ENCODE measurements at regions not wholly inside any gene's neighbourhood (a gene's known extent, or its start where the extent isn't known, plus 50 kb on each side); places are given as distances from the start of the nearest gene placed in this dataset.
A peak's percentile ranks its signal among the peaks of the same experiment; 100 is the strongest.

DNA sequence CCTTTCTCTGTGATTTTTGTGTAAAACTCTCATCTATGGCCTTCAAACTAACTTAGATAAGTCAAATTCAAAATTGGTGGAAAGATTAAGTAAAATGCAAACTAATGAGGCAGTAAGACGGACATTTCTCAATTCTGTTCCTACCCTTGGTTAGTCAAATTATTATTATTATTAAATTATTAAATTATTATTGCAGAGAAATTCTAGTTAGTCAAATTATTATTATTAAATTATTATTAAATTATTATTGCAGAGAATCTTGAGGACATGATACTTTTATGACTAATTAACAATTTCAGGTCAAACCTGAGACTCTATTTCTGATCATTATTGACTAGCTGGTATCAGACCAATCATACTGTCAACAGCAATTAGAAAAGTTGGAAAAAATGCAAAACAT, 845.0 kb upstream of the NECTIN3 start:
- no peak for DNase-seq (ENCODE audit: low read depth in 2 of 2)

GRCh38 chr3:110227991-110228390, 843.6 kb upstream of the NECTIN3 start:
- no peak for DNase-seq (ENCODE audit: low read depth in 2 of 2)

- no peak for DNase-seq (ENCODE audit: low read depth in 2 of 2)
Observed at GRCh38 chr3:110234831-110235230, 836.8 kb upstream of the NECTIN3 start.

DNA sequence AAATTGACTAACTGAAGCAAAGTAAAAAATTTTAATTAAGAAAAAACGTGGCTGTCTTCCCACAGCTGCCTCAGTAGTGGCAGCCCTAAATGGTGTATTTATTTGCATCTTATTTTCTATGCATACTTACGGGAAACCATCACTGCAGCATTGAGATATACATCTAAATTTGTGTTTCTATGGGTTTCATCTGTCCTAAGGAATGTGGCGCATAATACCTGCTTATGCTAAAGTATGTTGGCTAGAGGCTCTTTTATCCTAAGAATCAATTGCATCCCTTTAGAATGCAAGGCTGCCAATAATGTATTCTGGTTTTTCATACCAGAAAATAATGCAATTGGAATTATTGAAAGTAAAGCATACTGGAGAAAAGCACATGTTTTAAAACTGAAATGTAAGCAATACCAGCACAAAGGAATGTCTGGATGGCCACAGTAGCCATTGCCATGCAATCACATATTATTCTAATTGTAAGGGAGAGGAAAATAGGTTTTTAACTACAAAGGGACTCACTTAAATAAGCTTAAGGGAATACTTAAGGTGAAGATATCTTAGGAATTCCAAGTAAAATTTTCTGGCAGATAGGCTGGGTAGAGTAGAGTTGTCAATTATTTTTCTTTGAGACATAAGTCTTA, 834.5 kb upstream of the NECTIN3 start:
- no peak for DNase-seq (ENCODE audit: low read depth in 2 of 2)

- DNase-seq (ENCODE audit: low read depth in 2 of 2) = no peak
Observed at GRCh38 chr3:110243081-110243480, 828.5 kb upstream of the NECTIN3 start.

DNA sequence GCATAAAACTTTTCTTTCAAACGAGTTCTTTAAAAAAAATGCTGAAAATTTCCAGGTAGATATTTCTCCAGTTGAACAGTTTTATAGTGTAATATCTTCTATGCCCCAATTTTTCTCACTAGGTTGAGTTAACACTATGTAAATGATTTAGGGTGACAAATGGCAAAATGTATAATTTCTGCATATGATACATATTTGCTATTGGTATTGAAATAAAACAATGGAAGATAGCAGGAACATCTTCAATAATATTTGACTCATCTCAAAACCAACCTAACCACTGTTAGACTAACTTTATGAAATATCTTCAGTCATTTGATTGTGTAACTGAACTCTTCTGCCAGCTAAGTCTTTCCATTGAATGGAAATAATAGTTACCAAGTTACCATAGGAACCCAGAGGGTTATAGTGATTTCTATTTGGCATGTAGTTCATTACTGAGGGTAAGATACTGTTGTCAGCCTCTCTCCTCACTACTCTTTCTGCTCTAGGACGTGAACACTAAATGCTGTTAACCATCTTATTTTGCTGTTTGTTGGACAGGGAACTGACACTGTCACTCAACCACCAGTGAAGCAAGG, 824.7 kb upstream of the NECTIN3 start:
- DNase-seq (ENCODE audit: low read depth in 2 of 2) = no peak

GRCh38 chr3:110248666-110249065, 823.0 kb upstream of the NECTIN3 start:
- DNase-seq (ENCODE audit: low read depth in 2 of 2) = no peak

DNA sequence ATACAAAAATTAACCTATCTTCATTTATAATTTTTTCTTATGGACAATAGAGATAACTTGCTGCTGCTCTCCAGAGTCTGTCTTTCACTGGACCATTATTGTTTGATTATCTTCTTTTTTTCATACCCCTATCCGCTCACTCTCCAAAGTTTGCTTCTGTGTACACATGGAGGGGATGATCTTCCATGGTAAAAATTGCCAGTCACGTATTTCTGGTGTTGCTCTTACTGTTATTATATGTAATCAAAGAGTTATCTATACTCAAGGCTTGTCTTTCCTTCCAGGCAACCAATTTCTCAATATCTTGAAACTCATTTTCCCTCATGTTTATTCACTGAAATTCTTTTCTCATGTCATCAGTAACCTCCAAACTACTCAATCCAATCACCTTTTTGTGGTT, 817.8 kb upstream of the NECTIN3 start:
- DNase-seq (ENCODE audit: low read depth in 2 of 2) = no peak

GRCh38 chr3:110254591-110254990, 817.0 kb upstream of the NECTIN3 start:
- no peak for DNase-seq (ENCODE audit: low read depth in 2 of 2)

DNA sequence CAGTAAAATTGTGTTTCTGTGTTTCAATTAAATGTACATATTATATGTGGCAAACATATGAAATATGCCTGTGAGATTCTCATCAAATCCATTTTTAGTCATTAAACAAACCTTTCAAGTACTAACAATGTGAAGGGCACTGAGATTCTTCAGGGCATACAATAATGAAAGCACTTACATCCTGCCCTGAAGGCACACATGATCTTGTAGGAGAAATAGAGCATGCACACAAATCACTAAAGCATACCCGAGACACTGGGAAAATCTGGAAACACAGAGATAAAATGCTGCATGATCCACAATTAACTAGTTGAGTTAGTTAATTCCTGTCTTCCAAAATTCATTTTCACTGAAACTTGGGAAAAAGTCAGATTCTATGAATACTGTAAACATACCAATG, 810.5 kb upstream of the NECTIN3 start:
- no peak for DNase-seq (ENCODE audit: low read depth in 2 of 2)

GRCh38 chr3:110262896-110263295, 808.7 kb upstream of the NECTIN3 start:
- DNase-seq (ENCODE audit: low read depth in 2 of 2) = no peak

DNA sequence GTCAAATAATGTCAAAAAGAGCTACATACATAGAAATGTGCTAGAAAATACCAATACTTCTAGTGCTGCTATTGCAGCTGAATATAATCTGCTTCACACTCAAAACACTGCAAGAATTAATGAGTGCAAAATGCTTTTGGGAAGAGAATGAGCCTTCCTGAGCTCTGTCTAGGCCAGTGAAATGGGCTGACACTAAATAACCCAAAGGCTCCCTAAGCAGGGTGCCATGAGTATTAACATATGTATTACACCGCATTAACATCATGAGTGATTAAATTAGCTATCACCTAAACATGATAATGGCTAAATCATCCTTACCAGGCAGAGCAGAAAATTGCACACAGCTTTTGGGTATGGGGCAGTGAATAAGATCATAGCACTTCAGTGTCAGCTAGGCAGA, 806.3 kb upstream of the NECTIN3 start:
- DNase-seq (ENCODE audit: low read depth in 2 of 2) = no peak

DNA sequence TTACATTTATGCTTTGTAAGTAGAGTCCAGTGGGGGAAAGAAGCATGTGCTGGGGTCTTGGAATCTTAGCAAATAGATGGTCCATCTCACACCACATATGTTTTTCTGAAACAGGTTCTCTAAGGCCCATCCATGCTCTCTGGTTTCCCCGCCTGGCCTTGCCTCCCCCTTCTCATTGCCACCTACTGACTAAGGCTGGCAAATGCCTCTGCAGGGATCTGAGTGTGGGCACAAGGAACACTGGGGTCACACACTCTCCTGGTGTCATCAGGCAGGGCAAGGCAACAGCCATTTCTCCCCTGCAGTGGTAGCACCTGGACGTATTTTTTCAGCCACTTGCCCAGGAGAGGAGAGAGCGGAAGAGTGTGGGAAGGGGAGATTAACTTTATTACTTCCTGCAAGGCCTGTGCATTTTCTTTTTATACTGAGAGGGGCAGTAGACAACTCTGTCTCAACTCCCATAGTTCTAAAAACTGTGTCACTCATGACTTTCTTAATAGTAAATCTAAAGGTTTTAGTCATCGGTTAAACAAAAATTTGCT, 804.2 kb upstream of the NECTIN3 start:
- no peak for DNase-seq (ENCODE audit: low read depth in 2 of 2)

DNA sequence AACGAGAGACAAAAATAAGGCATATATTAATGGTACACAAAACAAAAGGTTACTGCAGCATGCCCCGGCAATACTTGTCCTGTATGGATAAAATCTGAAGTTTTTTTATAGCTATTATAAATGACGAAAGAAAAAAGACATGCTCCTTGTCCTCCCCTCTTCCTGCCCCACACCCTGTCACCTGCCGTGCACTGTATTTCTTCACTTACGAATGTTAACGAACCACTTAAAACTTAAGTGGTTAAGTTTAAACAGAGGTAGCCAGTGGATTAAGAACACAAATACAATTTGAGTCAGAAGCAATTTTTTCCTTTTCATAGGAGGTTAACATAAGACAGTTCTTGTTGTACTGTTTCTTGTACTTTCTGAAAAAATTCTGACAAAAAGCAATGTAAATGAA, 799.1 kb upstream of the NECTIN3 start:
- DNase-seq (ENCODE audit: low read depth in 2 of 2) = no peak

GRCh38 chr3:110291886-110292501, 779.6 kb upstream of the NECTIN3 start:
- DNase-seq (ENCODE audit: low read depth in 2 of 2) = no peak

DNA sequence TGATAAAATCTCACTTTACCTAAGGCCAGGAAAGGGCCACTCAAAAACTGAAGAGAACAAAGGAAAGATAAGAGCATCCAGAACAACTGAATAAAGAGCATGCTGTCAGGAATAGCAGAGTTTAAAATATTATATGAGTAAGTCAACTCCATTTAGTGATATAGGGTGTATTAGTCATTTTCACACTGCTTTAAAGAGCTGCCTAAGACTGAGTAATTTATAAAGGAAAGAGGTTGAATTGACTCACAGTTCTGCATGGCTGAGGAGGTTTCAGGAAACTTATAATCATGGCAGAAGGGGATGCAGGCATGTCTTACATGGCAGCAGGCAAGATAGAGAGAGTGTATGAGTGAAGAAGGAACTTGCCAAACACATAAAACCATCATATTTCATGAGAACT, 778.0 kb upstream of the NECTIN3 start:
- no peak for DNase-seq (ENCODE audit: low read depth in 2 of 2)

DNA sequence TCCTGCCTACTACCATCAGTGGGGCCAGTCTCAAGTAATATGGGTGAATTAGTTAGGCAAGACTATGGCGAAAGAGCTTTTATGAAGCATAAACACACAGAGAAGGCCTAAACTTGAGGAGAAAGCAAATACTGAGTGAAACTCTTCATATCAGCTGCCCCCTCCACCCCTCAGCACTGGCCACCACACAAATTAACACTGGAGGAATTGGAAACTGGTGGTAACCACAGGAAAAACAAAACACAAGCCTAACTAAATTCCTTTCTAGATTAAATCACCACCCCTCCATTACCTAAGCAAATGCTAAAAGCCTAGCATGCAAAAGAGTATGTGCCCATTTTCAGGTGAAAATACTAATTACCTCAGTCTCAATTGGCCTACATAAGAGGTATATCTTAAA, 774.7 kb upstream of the NECTIN3 start:
- no peak for DNase-seq (ENCODE audit: low read depth in 2 of 2)

DNA sequence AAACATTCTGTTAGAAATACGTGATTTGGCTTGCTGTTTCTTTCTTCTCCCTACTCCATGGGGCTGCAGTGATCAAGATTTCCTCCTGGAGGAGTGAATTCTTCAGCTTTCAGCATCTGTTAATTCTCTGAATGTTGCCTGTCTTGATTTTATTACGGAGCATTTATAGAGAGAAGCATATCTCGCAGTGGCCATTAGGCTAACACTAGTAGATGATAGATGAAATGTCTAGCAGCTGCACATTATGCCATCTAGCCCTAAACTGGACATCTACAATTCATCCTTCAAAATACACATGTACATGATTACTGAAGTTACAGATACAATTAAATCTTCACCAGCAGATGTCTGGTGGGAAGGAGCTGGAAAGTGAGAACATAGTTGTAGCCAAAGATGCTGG, 769.8 kb upstream of the NECTIN3 start:
- no peak for DNase-seq (ENCODE audit: low read depth in 2 of 2)

DNA sequence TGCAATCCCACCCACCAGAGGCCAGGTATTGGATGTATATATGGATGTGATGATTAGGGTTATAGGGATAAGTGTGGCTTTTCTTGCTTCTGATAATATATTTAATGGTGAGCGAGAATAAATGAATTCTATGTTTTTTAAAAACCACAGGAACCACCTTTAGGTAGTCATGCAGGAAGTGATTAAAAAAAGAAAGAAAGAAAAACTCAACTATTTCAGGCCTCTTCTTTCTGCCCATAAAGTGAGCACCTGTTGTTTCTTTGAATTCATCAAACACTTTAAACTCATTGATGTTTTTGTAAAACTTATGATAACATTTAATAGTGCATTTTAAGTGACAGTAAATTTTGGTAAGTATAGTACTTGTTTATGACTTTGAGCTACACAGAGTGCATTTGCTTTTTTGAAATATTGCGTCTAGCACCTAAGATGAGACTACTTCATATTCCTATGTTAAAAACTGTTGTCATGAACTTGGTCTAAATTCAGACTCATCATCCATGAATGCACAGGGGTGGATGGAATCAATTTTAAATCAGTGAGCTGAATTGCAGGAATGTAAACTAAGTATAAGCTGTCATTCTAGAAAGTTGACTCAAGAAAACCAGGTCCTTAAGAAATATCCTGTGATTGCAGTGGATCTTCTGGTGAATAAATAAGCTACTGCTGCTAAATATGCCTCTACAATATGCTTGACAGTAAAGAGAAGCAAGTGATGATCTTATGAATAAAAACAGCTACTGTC, 764.4 kb upstream of the NECTIN3 start:
- no peak for DNase-seq (ENCODE audit: low read depth in 2 of 2)

DNA sequence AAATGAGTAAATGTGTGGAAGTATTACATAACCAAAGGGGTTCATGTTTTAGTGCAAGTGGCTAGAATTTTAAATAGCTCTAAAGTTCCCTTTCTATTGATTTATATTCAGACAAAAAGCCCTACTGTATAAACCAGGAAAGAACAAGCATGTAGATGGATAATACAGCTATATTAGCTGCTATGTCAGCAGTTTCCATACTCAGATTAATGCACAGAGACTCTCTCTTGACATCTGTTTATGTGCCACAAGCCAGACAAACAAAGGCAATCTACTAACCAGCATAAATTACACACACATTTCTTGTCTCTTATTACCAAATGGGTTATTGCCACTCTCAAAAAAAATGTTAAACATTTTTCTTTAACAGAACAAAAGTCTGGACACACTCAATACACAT, 760.1 kb upstream of the NECTIN3 start:
- DNase-seq (ENCODE audit: low read depth in 2 of 2) = no peak

- peak; percentile 4 to 36 for DNase-seq (ENCODE audit: low read depth in 2 of 2)
Observed at GRCh38 chr3:110314512-110315114, 757.0 kb upstream of the NECTIN3 start.

DNA sequence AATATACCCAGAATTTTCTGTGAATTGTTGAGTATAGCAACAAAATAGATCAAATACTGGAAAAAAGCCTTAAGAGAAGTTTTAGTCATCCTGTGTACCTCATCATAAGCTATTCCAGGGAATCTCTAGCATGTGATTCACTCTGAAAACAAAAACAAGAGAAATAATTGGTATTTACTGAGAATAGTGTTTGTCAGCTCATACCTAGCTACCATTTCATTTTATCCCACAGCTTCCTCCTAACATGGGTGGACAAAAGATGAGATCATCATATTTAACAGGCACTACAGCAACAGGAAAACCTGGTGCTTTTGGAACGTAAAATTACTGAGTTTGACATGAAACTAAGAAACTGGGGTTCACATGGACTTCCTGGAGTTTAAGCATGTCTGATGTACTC, 753.5 kb upstream of the NECTIN3 start:
- DNase-seq (ENCODE audit: low read depth in 2 of 2) = no peak

Data from stimulated activated CD4-positive, alpha-beta T cell treated with anti-CD3 and anti-CD28 coated beads, Interleukin-15, amount 100 ng/mL, for 48 hours (primary cell).